ENCODE measurements at regions not wholly inside any gene's neighbourhood (a gene's known extent, or its start where the extent isn't known, plus 50 kb on each side); places are given as distances from the start of the nearest gene placed in this dataset.

GRCh38 chr7:26451997-26452396 lies 160.3 kb downstream of the SNX10 start:
- TF ChIP-seq JUND (IDR thresholded peaks at IDR 0.05), result no peak
- TF ChIP-seq SP1 (IDR thresholded peaks at IDR 0.05), result no peak
- TF ChIP-seq YY1 (IDR thresholded peaks at IDR 0.05), result no peak
- TF ChIP-seq CTCF (IDR thresholded peaks at IDR 0.05; ENCODE audit: low read depth, low read length, missing input control), result no peak
- TF ChIP-seq EGR1 (IDR thresholded peaks at IDR 0.05; ENCODE audit: low read depth in 2 of 2), result no peak
- TF ChIP-seq MAX (IDR thresholded peaks at IDR 0.05), result no peak
